PC-9 (cell line): ENCODE measurements at regions not wholly inside any gene's neighbourhood (a gene's known extent, or its start where the extent isn't known, plus 50 kb on each side); places are given as distances from the start of the nearest gene placed in this dataset.

Source experiments
- BruUV-seq: library from RNA; stranded (reverse); fragments of 400-500 nt; replicated peaks from 2 replicates; lab custom pipeline; 2021; lab: Mats Ljungman, UMichigan
- CTCF ChIA-PET: fragments of 300-600 bp; sonication (Branson Sonifier 250); formaldehyde crosslinking; loops from one replicate; lab custom pipeline; 2022; ENCODE audit warnings: antibody characterized with exemption; lab: Charles Lee
- POLR2A ChIA-PET: fragments of 300-600 bp; sonication (Branson Sonifier 250); formaldehyde crosslinking; loops from one replicate; lab custom pipeline; 2022; ENCODE audit warnings: antibody characterized with exemption; ENCODE audit not compliant: unreplicated experiment; lab: Charles Lee
- DNase-seq, 2 experiments: peaks; one replicate each; pipeline versions ENCODE4 v3.0.0 to v3.0.0-alpha.2; 2015 to 2022; ENCODE audit warnings: mixed read lengths in 1 of 2
- H2AFZ ChIP-seq: fragments of 200-600 bp; sonication (generic); 2 replicates; pipeline ENCODE4 v1.8.1; 2017; ENCODE audit warnings: antibody characterized with exemption
- H3F3A ChIP-seq: fragments of 200-600 bp; sonication (generic); 2 replicates; pipeline ENCODE4 v1.8.1; 2017; ENCODE audit warnings: antibody characterized with exemption, mild to moderate bottlenecking, low read depth; ENCODE audit not compliant: insufficient read depth
- H3K27ac ChIP-seq: fragments of 200-600 bp; sonication (generic); 2 replicates; pipeline ENCODE4 v1.6.1; 2016; ENCODE audit warnings: mixed run types
- H3K27me3 ChIP-seq: fragments of 200-600 bp; sonication (generic); 2 replicates; pipeline ENCODE4 v1.6.1; 2016; ENCODE audit warnings: low read depth, mixed run types; ENCODE audit not compliant: insufficient read depth
- H3K36me3 ChIP-seq: fragments of 200-600 bp; sonication (generic); 2 replicates; pipeline ENCODE4 v1.6.1; 2016; ENCODE audit warnings: low read depth, mixed run types
- H3K4me1 ChIP-seq: fragments of 200-600 bp; sonication (generic); replicated peaks from 2 replicates; pipeline ENCODE4 v1.6.1; 2016; ENCODE audit warnings: mixed run types; ENCODE audit not compliant: insufficient read depth
- H3K4me2 ChIP-seq: fragments of 200-600 bp; sonication (generic); 2 replicates; pipeline ENCODE4 v1.6.1; 2017; ENCODE audit warnings: mixed run types
- H3K4me3 ChIP-seq: fragments of 200-600 bp; sonication (generic); 2 replicates; pipeline ENCODE4 v1.6.1; 2016; ENCODE audit warnings: mixed run types
- H3K79me2 ChIP-seq: fragments of 200-600 bp; sonication (generic); 2 replicates; pipeline ENCODE4 v1.6.1; 2017; ENCODE audit warnings: low read depth, mixed run types
- H3K9me2 ChIP-seq: fragments of 200-600 bp; sonication (generic); 2 replicates; pipeline ENCODE4 v1.8.1; 2017; ENCODE audit warnings: mild to moderate bottlenecking; ENCODE audit not compliant: insufficient read depth
- H3K9me3 ChIP-seq: fragments of 200-600 bp; sonication (generic); 2 replicates; pipeline ENCODE4 v1.8.1; 2016; ENCODE audit warnings: low read depth; ENCODE audit not compliant: insufficient read depth
- H4K20me1 ChIP-seq: fragments of 200-600 bp; sonication (generic); 2 replicates; pipeline ENCODE4 v1.8.1; 2017; ENCODE audit not compliant: insufficient read depth
- CTCF ChIP-seq: fragments of 200-600 bp; sonication (generic); conservative IDR thresholded peaks from 2 replicates; pipeline ENCODE4 v1.6.1; 2017; ENCODE audit warnings: mixed run types, antibody characterized with exemption, mild to moderate bottlenecking, moderate library complexity
- EZH2 ChIP-seq: fragments of 200-600 bp; sonication (generic); IDR thresholded peaks from 2 replicates; pipeline ENCODE4 v1.8.0; 2017; ENCODE audit warnings: antibody characterized with exemption, low read depth
- intact Hi-C: fragments of 100-400 bp; cut with micrococcal nuclease; formaldehyde crosslinking; loops from one replicate; pipeline ENCODE4 v1.10.0; 2022; ENCODE audit not compliant: unreplicated experiment

- ChIA-PET CTCF (no interaction called here), POLR2A (no interaction called here)
- DNase-seq = no peak
- H3K27ac ChIP-seq = no peak overlapping the region
- H2AFZ ChIP-seq = no peak overlapping the region
- no peaks in the 10 kb centered on the region for H3K79me2 ChIP-seq
- H3F3A ChIP-seq = no peaks in the 10 kb centered on the region
- no peak overlapping the region for H3K4me3 ChIP-seq
- no peak overlapping the region for H3K4me2 ChIP-seq
- no peaks in the 10 kb centered on the region for H3K9me2 ChIP-seq
- no peaks in the 10 kb centered on the region for H3K36me3 ChIP-seq
- no TSS peak for BruUV-seq
- H3K9me3 ChIP-seq = no peaks in the 10 kb centered on the region; the same call in none of the 2 replicates
- H3K27me3 ChIP-seq = no peaks in the 10 kb centered on the region
- no peak for TF ChIP-seq EZH2
- no peaks in the 10 kb centered on the region for H4K20me1 ChIP-seq
- intact Hi-C loops = no loop called here
- H3K4me1 ChIP-seq = peaks cover 24% of the 10 kb centered on the region
Measured at GRCh38 chr2:220336771-220337170, 709.3 kb downstream of the SLC4A3 start.

- Histone ChIP-seq H3K27me3 (no peaks in the 10 kb centered on the region), H3K4me1 (peaks cover 18% of the 10 kb centered on the region), H3K36me3 (no peaks in the 10 kb centered on the region), H3K9me2 (no peaks in the 10 kb centered on the region), H4K20me1 (no peaks in the 10 kb centered on the region), H3F3A (no peaks in the 10 kb centered on the region), H3K4me3 (no peak overlapping the region), H3K79me2 (no peaks in the 10 kb centered on the region), H3K4me2 (no peak overlapping the region), H3K27ac (no peak overlapping the region), H3K9me3 (no peaks in the 10 kb centered on the region; the same call in 1 of the 2 replicates), H2AFZ (no peak overlapping the region)
- DNase-seq = no peak
- TF ChIP-seq CTCF (no peak), EZH2 (no peak)
- ChIA-PET POLR2A (no interaction called here), CTCF (no interaction called here)
- intact Hi-C loops = no loop called here
- BruUV-seq = no TSS peak
Measured at GRCh38 chr2:220337611-220338440, 710.4 kb downstream of the SLC4A3 start.

GRCh38 chr2:220341014-220341413 is 713.6 kb downstream of the SLC4A3 start:
- no peak for DNase-seq
- TF ChIP-seq EZH2 (no peak), CTCF (no peak)
- no peak overlapping the region for H3K4me3 ChIP-seq
- H3K27ac ChIP-seq = no peak overlapping the region
- intact Hi-C loops = no loop called here
- H3K4me2 ChIP-seq = no peak overlapping the region
- POLR2A ChIA-PET = no interaction called here
- CTCF ChIA-PET = no interaction called here
- H2AFZ ChIP-seq = no peak overlapping the region
- no peaks in the 10 kb centered on the region for H4K20me1 ChIP-seq
- no peaks in the 10 kb centered on the region for H3K9me2 ChIP-seq
- H3K27me3 ChIP-seq = no peaks in the 10 kb centered on the region
- BruUV-seq = no TSS peak
- H3K79me2 ChIP-seq = no peaks in the 10 kb centered on the region
- H3K4me1 ChIP-seq = no peaks in the 10 kb centered on the region
- H3F3A ChIP-seq = no peaks in the 10 kb centered on the region
- H3K36me3 ChIP-seq = no peaks in the 10 kb centered on the region
- H3K9me3 ChIP-seq = no peaks in the 10 kb centered on the region; the same call in 1 of the 2 replicates
